Type B pancreatic cell (in vitro differentiated cells): ENCODE measurements at regions not wholly inside any gene's neighbourhood (a gene's known extent, or its start where the extent isn't known, plus 50 kb on each side); places are given as distances from the start of the nearest gene placed in this dataset.
"Not testable (repeated sequence)": the region's sequence is repeated elsewhere in the genome, so short reads cannot be mapped to it uniquely, and the experiment has no call there.

ENCODE experiments used
- DNase-seq: peaks from one replicate; pipeline ENCODE4 v3.0.0; 2021; ENCODE audit warnings: mixed read lengths; ENCODE audit not compliant: unreplicated experiment; ENCODE audit errors: extremely low spot score
- H3K27ac Mint-ChIP-seq: 2 replicates; pipeline ENCODE4 v1.8.0; 2021; ENCODE audit warnings: mild to moderate bottlenecking, mixed read lengths
- H3K27me3 Mint-ChIP-seq: 2 replicates; pipeline ENCODE4 v1.8.0; 2021; ENCODE audit warnings: mixed read lengths
- H3K36me3 Mint-ChIP-seq: 2 replicates; pipeline ENCODE4 v1.8.0; 2021; ENCODE audit warnings: mixed read lengths
- H3K4me1 Mint-ChIP-seq: one replicate; pipeline ENCODE4 v1.8.0; 2021; ENCODE audit warnings: mixed read lengths; ENCODE audit not compliant: unreplicated experiment
- H3K4me3 Mint-ChIP-seq: 2 replicates; pipeline ENCODE4 v1.8.0; 2021; ENCODE audit warnings: mild to moderate bottlenecking, mixed read lengths
- H3K9me3 Mint-ChIP-seq: 2 replicates; pipeline ENCODE4 v1.8.0; 2021; ENCODE audit warnings: mixed read lengths
- TF ChIP-seq, protein P1 (sequence below): fragments of 200-600 bp; sonication (generic); conservative IDR thresholded peaks from 2 replicates; pipeline ENCODE4 v1.5.0; 2021; ENCODE audit warnings: antibody characterized with exemption, mild to moderate bottlenecking

DNA sequence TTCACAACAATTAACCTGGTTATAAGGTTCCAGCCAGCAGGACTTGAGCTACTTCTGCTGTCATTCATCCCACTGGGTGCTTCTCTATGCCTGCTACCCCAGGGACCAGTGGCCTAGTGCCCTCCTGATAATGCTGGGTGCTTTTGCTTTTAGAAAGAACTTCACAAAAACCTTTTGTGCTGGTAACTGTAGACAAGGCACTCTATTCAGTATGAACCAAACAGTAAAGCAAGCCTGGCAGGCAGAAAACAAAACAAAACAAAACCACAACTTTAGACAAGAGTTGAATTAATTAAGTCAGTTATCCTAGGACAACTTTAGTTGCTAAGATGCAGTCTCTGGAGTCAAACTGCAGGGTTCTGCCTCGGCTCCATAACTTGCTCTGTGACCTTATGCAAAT, 61.9 kb upstream of the ADGRL2 start:
- H3K36me3 Mint-ChIP-seq, result no peaks in the 10 kb centered on the region
- TF ChIP-seq, protein P1, sequence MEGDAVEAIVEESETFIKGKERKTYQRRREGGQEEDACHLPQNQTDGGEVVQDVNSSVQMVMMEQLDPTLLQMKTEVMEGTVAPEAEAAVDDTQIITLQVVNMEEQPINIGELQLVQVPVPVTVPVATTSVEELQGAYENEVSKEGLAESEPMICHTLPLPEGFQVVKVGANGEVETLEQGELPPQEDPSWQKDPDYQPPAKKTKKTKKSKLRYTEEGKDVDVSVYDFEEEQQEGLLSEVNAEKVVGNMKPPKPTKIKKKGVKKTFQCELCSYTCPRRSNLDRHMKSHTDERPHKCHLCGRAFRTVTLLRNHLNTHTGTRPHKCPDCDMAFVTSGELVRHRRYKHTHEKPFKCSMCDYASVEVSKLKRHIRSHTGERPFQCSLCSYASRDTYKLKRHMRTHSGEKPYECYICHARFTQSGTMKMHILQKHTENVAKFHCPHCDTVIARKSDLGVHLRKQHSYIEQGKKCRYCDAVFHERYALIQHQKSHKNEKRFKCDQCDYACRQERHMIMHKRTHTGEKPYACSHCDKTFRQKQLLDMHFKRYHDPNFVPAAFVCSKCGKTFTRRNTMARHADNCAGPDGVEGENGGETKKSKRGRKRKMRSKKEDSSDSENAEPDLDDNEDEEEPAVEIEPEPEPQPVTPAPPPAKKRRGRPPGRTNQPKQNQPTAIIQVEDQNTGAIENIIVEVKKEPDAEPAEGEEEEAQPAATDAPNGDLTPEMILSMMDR, result no peak
- no peak overlapping the region for H3K27ac Mint-ChIP-seq
- H3K27me3 Mint-ChIP-seq, result no peaks in the 10 kb centered on the region
- no peak overlapping the region for H3K4me3 Mint-ChIP-seq
- peaks cover 4% of the 10 kb centered on the region for H3K4me1 Mint-ChIP-seq
- DNase-seq, result no peak
- no peaks in the 10 kb centered on the region for H3K9me3 Mint-ChIP-seq

DNA sequence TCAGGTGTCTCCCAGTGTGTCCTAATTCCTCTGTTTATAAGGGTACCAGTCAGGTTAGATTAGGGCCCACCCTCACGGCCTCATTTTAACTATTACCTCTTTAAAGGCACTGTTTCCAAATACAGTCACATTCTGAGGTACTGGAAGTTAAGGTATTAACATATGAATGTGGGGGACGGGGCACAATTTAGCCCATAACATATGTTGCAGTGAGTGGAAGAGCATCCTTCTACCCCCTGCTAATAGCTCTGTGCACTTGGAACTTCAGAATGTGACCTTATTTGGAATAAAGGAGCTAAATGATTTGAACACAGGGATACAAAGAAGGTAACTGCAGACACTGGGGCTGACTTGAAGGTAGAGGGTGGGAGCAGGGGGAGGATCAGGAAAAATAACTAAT, 67.3 kb upstream of the ADGRL2 start:
- Mint-ChIP-seq H3K9me3 (no peaks in the 10 kb centered on the region), H3K27ac (no peak overlapping the region), H3K27me3 (no peaks in the 10 kb centered on the region), H3K36me3 (no peaks in the 10 kb centered on the region), H3K4me1 (peaks cover 4% of the 10 kb centered on the region), H3K4me3 (no peak overlapping the region)
- TF ChIP-seq, protein P1, result no peak
- DNase-seq, result no peak

DNA sequence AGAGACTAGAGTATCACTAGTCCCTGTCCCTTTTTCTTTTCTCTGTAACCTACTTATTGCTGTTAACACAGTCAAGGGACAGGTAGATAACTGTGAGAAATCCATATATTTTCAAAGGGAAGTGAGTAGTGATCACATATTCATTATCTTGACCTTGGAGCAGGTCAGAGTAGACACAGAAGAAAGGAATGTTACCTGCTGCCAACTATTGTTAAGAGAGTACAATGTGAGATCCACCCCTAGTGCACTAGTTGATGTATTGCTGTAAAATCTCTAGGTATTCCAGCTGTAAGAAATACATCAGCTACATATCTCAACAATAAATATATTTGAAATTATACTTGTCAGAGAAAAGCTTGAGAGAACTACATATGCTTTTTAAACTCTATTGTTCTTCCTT, 68.7 kb upstream of the ADGRL2 start:
- TF ChIP-seq, protein P1, result no peak
- DNase-seq, result no peak
- H3K27ac Mint-ChIP-seq, result peak overlapping the region; percentile 58
- no peaks in the 10 kb centered on the region for H3K9me3 Mint-ChIP-seq
- H3K36me3 Mint-ChIP-seq, result no peaks in the 10 kb centered on the region
- no peak overlapping the region for H3K4me3 Mint-ChIP-seq
- H3K27me3 Mint-ChIP-seq, result no peaks in the 10 kb centered on the region
- peaks cover 4% of the 10 kb centered on the region for H3K4me1 Mint-ChIP-seq

DNA sequence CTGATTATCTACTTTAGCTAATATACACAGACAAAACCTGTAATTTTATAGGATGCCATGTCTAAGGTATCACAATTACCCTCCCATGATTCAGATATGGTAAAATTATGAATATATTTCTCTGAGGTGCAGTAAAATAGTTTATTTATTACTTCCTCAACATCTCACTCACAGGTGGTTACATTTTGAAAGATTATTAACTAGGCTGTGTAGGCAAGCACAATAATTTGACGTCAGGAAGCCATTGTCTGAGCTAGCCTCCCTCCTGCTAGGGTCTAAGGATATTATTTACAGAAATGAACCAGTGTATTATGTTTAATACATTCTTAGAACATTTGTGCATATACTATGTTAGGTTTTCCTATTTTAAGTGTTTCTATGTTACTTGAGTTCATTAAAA, 69.9 kb upstream of the ADGRL2 start:
- Mint-ChIP-seq H3K27me3 (no peaks in the 10 kb centered on the region), H3K4me3 (no peak overlapping the region), H3K27ac (peak overlapping the region; percentile 58), H3K36me3 (peaks cover 4% of the 10 kb centered on the region), H3K9me3 (peaks cover 4% of the 10 kb centered on the region), H3K4me1 (peaks cover 4% of the 10 kb centered on the region)
- TF ChIP-seq, protein P1, result no peak
- DNase-seq, result no peak

GRCh38 chr1:81730299-81730698, 70.4 kb upstream of the ADGRL2 start:
- not testable (repeated sequence) for H3K36me3 Mint-ChIP-seq, DNase-seq, H3K4me3 Mint-ChIP-seq, H3K27me3 Mint-ChIP-seq, H3K27ac Mint-ChIP-seq, H3K9me3 Mint-ChIP-seq, H3K4me1 Mint-ChIP-seq

DNA sequence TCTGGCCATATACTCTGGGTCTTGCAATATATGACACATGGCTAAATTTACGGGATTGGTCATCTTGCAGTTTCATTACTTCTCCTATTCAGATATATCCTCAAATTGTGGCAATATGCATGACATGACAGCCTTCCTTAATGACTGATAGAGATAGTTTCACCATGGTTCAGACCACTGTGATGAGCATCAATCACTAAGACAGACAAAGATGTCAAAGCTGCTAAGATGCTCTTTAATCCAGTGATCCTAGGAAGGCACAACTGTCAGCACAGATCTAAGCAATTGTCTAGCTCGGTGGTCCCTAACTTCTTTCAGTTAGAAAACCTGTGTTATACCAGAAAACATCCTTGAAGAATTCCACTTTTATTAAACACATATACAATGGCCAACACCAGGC, 70.9 kb upstream of the ADGRL2 start:
- no peak overlapping the region for H3K4me3 Mint-ChIP-seq

More for the DNA sequence above, 70.9 kb upstream of the ADGRL2 start:
- H3K9me3 Mint-ChIP-seq, result peaks cover 5% of the 10 kb centered on the region
- H3K27ac Mint-ChIP-seq, result no peak overlapping the region
- TF ChIP-seq, protein P1, result no peak
- peaks cover 4% of the 10 kb centered on the region for H3K36me3 Mint-ChIP-seq
- no peaks in the 10 kb centered on the region for H3K27me3 Mint-ChIP-seq
- H3K4me1 Mint-ChIP-seq, result peaks cover 4% of the 10 kb centered on the region
- DNase-seq, result no peak
